ENCODE measurements at regions not wholly inside any gene's neighbourhood (a gene's known extent, or its start where the extent isn't known, plus 50 kb on each side); places are given as distances from the start of the nearest gene placed in this dataset.

- TF ChIP-seq CTCF (IDR thresholded peaks at IDR 0.05) (no peak), POLR2A (IDR thresholded peaks at IDR 0.05) (no peak)
These were observed 311.2 kb downstream of the DHX15 start for GRCh38 chr4:24273136-24273535.
